GM12878 (cell line): ENCODE measurements at regions not wholly inside any gene's neighbourhood (a gene's known extent, or its start where the extent isn't known, plus 50 kb on each side); places are given as distances from the start of the nearest gene placed in this dataset.

Source experiments
- ATAC-seq: fragments of 200-7000 bp; cut with Tn5 transposase; 3 replicates; pipeline ENCODE4 v1.9.1; 2020; ENCODE audit warnings: mild to moderate bottlenecking, moderate library complexity
- BruUV-seq: library from RNA; stranded (reverse); fragments of 400-500 nt; replicated peaks from 2 replicates; lab custom pipeline; 2021; lab: Mats Ljungman, UMichigan
- CTCF ChIA-PET: fragments of 300-600 bp; sonication (Branson Sonifier 250); formaldehyde crosslinking; extraction: SDS; loops from one replicate; lab custom pipeline; 2021; ENCODE audit warnings: inconsistent platforms; lab: Yijun Ruan, JAX
- POLR2A ChIA-PET: fragments of 350-600 bp; formaldehyde crosslinking; extraction: SDS; loops from one replicate; lab custom pipeline; 2021; ENCODE audit warnings: inconsistent platforms; lab: Charles Lee
- RAD21 ChIA-PET: fragments of 300-600 bp; sonication (Branson Sonifier 250); formaldehyde crosslinking; loops from one replicate; lab custom pipeline; 2023; ENCODE audit warnings: antibody characterized with exemption; ENCODE audit not compliant: unreplicated experiment; lab: Charles Lee
- SMC1A ChIA-PET: fragments of 300-600 bp; sonication (Branson Sonifier 250); formaldehyde crosslinking; loops from one replicate; lab custom pipeline; 2023; ENCODE audit not compliant: unreplicated experiment, uncharacterized antibody; lab: Charles Lee
- DNase-seq: peaks from one replicate; pipeline ENCODE4 v3.0.0-alpha.2; 2011; ENCODE audit warnings: low read depth, low spot score
- FAIRE-seq: peaks from 3 replicates; lab custom pipeline; 2011; peaks lifted over from hg19 to GRCh38; lab: Jason Lieb, UNC
- H2AFZ ChIP-seq: 2 replicates; pipeline ENCODE4 v1.6.0; 2011; ENCODE audit warnings: low read depth, low read length, control low read depth; ENCODE audit not compliant: control insufficient read depth
- H3K27ac ChIP-seq: 2 replicates; pipeline ENCODE4 v1.5.1; 2011; ENCODE audit warnings: control low read depth; ENCODE audit not compliant: control insufficient read depth, insufficient read depth
- H3K27me3 ChIP-seq, 2 experiments: replicated peaks in 1 of 2; 2 replicates each; pipeline versions ENCODE4 v1.6.0 to v1.6.1; 2011; ENCODE audit warnings: low read length in 1 of 2; ENCODE audit not compliant: control insufficient read depth in 2 of 2, insufficient read depth in 2 of 2
- H3K36me3 ChIP-seq, 2 experiments: 2 replicates each; pipeline ENCODE4 v1.5.1; 2011; ENCODE audit warnings: low read length in 1 of 2; ENCODE audit not compliant: control insufficient read depth in 2 of 2, insufficient read depth in 2 of 2
- H3K4me1 ChIP-seq: 2 replicates; pipeline ENCODE4 v1.6.1; 2011; ENCODE audit warnings: mild to moderate bottlenecking, low read length, moderate library complexity, mixed read lengths; ENCODE audit not compliant: control insufficient read depth, insufficient read depth
- H3K4me2 ChIP-seq: 2 replicates; pipeline ENCODE4 v1.6.0; 2011; ENCODE audit warnings: control low read depth; ENCODE audit not compliant: control insufficient read depth, insufficient read depth
- H3K4me3 ChIP-seq: fragments of 200-600 bp; sonication (generic); 2 replicates; pipeline ENCODE4 v1.5.1; 2016
- H3K79me2 ChIP-seq: 2 replicates; pipeline ENCODE4 v1.6.0; 2011; ENCODE audit warnings: low read length; ENCODE audit not compliant: control insufficient read depth, insufficient read depth
- H3K9ac ChIP-seq: 2 replicates; pipeline ENCODE4 v1.8.0; 2011; ENCODE audit warnings: low read length, control low read depth, mixed read lengths; ENCODE audit not compliant: control insufficient read depth, insufficient read depth
- H3K9me3 ChIP-seq: replicated peaks from 3 replicates; pipeline ENCODE4 v1.5.1; 2011; ENCODE audit warnings: mild to moderate bottlenecking, low read length; ENCODE audit not compliant: control insufficient read depth, insufficient read depth
- H4K20me1 ChIP-seq: 2 replicates; pipeline ENCODE4 v1.6.0; 2011; ENCODE audit not compliant: control insufficient read depth, insufficient read depth
- BACH1 ChIP-seq: fragments of 450-650 bp; IDR thresholded peaks from 2 replicates; pipeline ENCODE4 v1.6.1; 2017; ENCODE audit warnings: mild to moderate bottlenecking, borderline replicate concordance
- ESRRA ChIP-seq: IDR thresholded peaks from 2 replicates; pipeline ENCODE4 v1.6.1; 2012; ENCODE audit warnings: mild to moderate bottlenecking, low read length, improper control_type of control experiment
- HDAC2 ChIP-seq: fragments of 200-600 bp; sonication (generic); IDR thresholded peaks from 2 replicates; pipeline ENCODE4 v1.6.1; 2017
- JUNB ChIP-seq: IDR thresholded peaks from 2 replicates; pipeline ENCODE4 v1.6.1; 2016; ENCODE audit warnings: antibody characterized with exemption, mild to moderate bottlenecking
- NR2C1 ChIP-seq: fragments of 450-650 bp; IDR thresholded peaks from 2 replicates; pipeline ENCODE4 v1.6.1; 2017; ENCODE audit warnings: antibody characterized with exemption, mild to moderate bottlenecking, moderate library complexity
- POLR2AphosphoS5 ChIP-seq: IDR thresholded peaks from 2 replicates; pipeline ENCODE4 v1.6.1; 2011; ENCODE audit warnings: mild to moderate bottlenecking, low read length, inconsistent platforms
- PRDM15 ChIP-seq: fragments of 450-650 bp; formaldehyde crosslinking; IDR thresholded peaks from 2 replicates; pipeline ENCODE4 v1.4.0; 2020; ENCODE audit warnings: mild to moderate bottlenecking, moderate library complexity
- REST ChIP-seq: IDR thresholded peaks from 2 replicates; pipeline ENCODE4 v1.6.1; 2012; ENCODE audit warnings: mild to moderate bottlenecking, low read depth, low read length
- SMAD1 ChIP-seq: fragments of 450-650 bp; IDR thresholded peaks from 2 replicates; pipeline ENCODE4 v1.6.1; 2018; ENCODE audit warnings: mild to moderate bottlenecking, low read depth; ENCODE audit not compliant: partially characterized antibody
- ZNF207 ChIP-seq: fragments of 450-650 bp; IDR thresholded peaks from 2 replicates; pipeline ENCODE4 v1.6.1; 2014; ENCODE audit warnings: antibody characterized with exemption, mild to moderate bottlenecking, borderline replicate concordance
- WGBS: methylation state at CpG from one replicate; pipeline ENCODE4 v1.1.6; 2016; ENCODE audit warnings: low lambda C conversion rate; ENCODE audit not compliant: insufficient replicate concordance, insufficient coverage; ENCODE audit errors: missing lambda C conversion rate; 5-methylcytosine and 5-hydroxymethylcytosine counted together
- in situ Hi-C: fragments of 300-500 bp; cut with MboI; formaldehyde crosslinking; loops from 9 replicates; pipeline ENCODE4 v1.14.3; 2018; ENCODE audit warnings: mixed read lengths
- intact Hi-C: fragments of 100-400 bp; cut with micrococcal nuclease; formaldehyde crosslinking; loops from one replicate; pipeline ENCODE4 v1.14.2; 2022; ENCODE audit not compliant: unreplicated experiment
- TF ChIP-seq, protein P1 (sequence below): fragments of 150-350 bp; IDR thresholded peaks from 2 replicates; pipeline ENCODE4 v1.6.1; 2016; ENCODE audit warnings: low read depth, low read length

- TF ChIP-seq REST (no peak), PRDM15 (CRISPR knock-in tag) (no peak), BACH1 (no peak), JUNB (no peak)
These were observed 225.4 kb upstream of the KITLG start (continued) for GRCh38 chr12:88805692-88806091.

DNA sequence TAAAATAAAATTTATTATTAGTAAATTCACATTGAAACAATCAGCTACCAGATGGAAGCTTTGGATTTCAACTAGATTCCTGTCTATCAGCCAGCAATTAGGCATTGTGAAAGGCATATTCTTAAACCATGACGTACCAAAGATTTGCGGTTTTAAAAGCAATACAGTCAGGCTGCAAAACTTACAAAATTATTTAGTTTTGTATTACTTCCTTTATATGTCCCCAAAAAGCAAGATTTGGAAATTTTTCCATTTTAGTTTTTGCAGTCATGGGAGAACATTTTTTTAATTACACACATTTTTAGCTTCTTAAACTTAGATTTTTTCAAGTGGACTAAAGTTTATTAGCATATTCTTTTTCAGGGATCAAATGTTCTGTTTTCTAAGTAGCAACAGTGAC, 225.0 kb upstream of the KITLG start:
- ATAC-seq, result no peak
- CTCF ChIA-PET, result interaction anchor here (1.1 kb wide), 1 partner anchor 8 kb away, joined by 5 read pairs; no protein-coding TSS in a partner anchor
- no peaks in the 10 kb centered on the region for H3K79me2 ChIP-seq
- H3K27me3 ChIP-seq, result no peaks in the 10 kb centered on the region
- H3K27ac ChIP-seq, result no peak overlapping the region
- in situ Hi-C loops (no loop called here), intact Hi-C loops (no loop called here)
- H3K4me3 ChIP-seq, result no peak overlapping the region
- no peak overlapping the region for H3K4me2 ChIP-seq
- no peak overlapping the region for H3K9ac ChIP-seq
- DNase-seq, result no peak
- 76% methylated on average over 2 of the region's 2 CpGs for WGBS
- H3K36me3 ChIP-seq, result no peaks in the 10 kb centered on the region
- FAIRE-seq, result no peak
- RAD21 ChIA-PET, result no interaction called here
- H2AFZ ChIP-seq, result no peak overlapping the region
- POLR2A ChIA-PET, result no interaction called here
- no peaks in the 10 kb centered on the region for H4K20me1 ChIP-seq
- H3K9me3 ChIP-seq, result no peaks in the 10 kb centered on the region
- no peaks in the 10 kb centered on the region for H3K4me1 ChIP-seq
- BruUV-seq, result no TSS peak
- SMC1A ChIA-PET, result interaction anchor here (0.6 to 1.2 kb wide), 3 partner anchors 9 to 23 kb away, joined by 3 to 5 read pairs (median 3); no protein-coding TSS in a partner anchor
- TF ChIP-seq, protein P1, sequence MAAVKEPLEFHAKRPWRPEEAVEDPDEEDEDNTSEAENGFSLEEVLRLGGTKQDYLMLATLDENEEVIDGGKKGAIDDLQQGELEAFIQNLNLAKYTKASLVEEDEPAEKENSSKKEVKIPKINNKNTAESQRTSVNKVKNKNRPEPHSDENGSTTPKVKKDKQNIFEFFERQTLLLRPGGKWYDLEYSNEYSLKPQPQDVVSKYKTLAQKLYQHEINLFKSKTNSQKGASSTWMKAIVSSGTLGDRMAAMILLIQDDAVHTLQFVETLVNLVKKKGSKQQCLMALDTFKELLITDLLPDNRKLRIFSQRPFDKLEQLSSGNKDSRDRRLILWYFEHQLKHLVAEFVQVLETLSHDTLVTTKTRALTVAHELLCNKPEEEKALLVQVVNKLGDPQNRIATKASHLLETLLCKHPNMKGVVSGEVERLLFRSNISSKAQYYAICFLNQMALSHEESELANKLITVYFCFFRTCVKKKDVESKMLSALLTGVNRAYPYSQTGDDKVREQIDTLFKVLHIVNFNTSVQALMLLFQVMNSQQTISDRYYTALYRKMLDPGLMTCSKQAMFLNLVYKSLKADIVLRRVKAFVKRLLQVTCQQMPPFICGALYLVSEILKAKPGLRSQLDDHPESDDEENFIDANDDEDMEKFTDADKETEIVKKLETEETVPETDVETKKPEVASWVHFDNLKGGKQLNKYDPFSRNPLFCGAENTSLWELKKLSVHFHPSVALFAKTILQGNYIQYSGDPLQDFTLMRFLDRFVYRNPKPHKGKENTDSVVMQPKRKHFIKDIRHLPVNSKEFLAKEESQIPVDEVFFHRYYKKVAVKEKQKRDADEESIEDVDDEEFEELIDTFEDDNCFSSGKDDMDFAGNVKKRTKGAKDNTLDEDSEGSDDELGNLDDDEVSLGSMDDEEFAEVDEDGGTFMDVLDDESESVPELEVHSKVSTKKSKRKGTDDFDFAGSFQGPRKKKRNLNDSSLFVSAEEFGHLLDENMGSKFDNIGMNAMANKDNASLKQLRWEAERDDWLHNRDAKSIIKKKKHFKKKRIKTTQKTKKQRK, result no peak
- TF ChIP-seq SMAD1 (no peak), ESRRA (no peak), POLR2AphosphoS5 (no peak), NR2C1 (no peak), HDAC2 (no peak), JUNB (no peak), ZNF207 (no peak)
